Islet of Langerhans (tissue), 1 donor: ENCODE measurements at regions not wholly inside any gene's neighbourhood (a gene's known extent, or its start where the extent isn't known, plus 50 kb on each side); places are given as distances from the start of the nearest gene placed in this dataset.

Experiments
- FAIRE-seq: peaks from one replicate; lab custom pipeline; 2011; peaks lifted over from hg19 to GRCh38; lab: Jason Lieb, UNC

GRCh38 chr18:28581521-28582071, 404.7 kb upstream of the CDH2 start:
- no peak for FAIRE-seq

DNA sequence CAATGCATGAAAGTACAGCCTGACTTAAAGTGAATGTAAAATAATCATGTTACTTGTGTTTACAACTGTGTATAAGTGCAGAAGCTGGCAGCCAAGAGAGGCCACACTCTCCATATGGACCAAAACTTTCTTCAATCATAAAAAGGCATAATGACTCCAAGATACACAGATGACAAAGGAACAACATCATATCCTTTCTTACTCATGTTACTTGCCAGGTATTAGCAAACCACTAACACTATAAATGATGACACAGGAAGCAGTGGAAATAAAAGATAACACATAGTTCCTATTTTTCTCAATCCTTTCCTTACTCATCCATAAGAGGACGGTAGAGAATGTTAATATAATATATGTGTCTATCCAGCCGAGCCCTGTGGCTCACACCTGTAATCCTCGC, 400.0 kb upstream of the CDH2 start:
- FAIRE-seq: no peak

GRCh38 chr18:28575123-28575522, 398.2 kb upstream of the CDH2 start:
- FAIRE-seq: no peak

GRCh38 chr18:28574175-28574574, 397.2 kb upstream of the CDH2 start:
- FAIRE-seq: no peak

DNA sequence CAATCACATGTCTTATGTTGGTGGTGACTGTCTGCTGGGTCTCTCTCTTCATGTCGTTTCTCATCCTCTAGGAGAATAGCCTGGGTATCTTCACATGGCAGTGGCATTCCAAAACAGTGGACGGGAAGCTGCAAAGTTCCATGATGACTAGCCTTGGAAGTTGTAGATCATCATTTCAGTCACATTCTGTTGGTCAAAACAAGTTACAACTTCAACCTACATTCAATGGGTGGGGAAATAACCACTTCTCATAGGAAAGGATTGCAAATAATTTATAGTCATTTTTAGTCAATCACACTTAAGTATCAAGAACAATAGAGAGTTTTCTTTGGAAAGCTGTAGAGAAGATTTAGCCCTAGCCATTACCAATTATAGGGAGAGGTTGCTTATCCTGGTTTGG, 395.0 kb upstream of the CDH2 start:
- FAIRE-seq: no peak

DNA sequence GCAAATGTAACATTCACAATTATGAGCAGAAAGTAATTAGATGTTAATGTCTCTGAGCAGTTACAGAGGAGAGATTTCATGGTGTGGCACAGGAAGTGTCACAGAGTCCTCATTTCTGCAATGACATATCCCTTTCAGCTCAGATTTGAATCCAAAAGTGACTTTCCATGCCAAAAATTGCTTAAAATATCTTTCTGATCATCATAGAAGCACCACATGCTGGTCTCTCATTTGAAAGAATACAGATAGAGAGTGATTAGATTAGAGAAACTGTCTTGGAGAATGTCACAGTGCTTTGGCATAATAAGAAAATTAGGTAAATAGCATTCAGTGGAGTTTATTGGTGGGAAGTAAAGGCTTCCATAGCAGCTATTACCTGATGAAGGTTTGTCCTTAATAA, 383.4 kb upstream of the CDH2 start:
- no peak for FAIRE-seq

- FAIRE-seq: no peak
Observed at GRCh38 chr18:28559511-28559910, 382.6 kb upstream of the CDH2 start.

GRCh38 chr18:28541934-28542333, 365.0 kb upstream of the CDH2 start:
- no peak for FAIRE-seq

DNA sequence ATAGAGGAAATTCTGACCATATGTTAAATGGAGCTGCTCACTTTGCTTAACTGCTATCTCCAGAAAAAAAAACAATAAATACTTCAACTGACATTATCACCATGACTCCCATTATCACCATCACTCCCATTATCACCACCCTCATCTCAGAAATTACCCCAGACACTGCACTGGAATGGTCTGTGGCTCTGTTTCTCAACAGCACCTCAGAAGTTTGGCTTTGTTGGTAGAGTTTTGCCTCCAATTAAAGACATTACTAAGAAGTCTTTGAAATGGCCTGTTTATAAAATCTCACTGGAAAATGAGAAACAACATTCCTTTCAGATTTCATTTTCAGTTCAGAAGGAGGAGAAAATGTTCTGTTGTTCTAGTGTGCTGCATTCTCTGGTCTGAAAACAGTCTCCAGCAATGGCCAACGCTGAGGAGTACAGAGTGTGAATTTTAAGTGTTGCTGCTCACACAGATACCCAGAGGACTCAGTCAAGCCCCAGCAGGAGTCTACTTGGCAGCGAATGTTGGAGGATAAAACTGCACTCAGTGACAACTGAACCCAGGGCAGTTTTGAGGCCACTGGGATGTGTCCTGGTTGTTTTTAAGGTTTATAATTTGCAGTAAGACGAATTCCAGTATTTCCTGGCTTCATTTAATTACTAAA, 364.5 kb upstream of the CDH2 start:
- FAIRE-seq: no peak

DNA sequence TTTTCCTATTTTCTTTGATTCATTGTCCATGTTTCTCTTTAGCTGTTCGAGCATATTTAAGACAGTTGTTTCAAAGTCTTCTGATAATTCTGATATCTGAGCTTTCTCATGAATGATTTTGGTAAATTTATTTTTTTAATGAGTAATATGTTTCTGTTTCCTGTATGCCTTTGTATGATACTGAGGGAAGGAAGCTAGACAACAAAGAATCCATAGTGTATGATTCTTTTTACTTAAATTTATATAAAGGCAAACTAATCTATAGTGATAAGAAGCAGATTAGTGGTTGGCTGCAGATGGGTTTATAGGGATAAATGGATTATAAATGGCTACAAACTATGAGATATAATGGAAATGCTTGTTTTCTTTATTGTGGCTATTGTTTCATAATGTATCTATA, 352.7 kb upstream of the CDH2 start:
- FAIRE-seq: peak; percentile 47

GRCh38 chr18:28526196-28526595, 349.3 kb upstream of the CDH2 start:
- FAIRE-seq: no peak

DNA sequence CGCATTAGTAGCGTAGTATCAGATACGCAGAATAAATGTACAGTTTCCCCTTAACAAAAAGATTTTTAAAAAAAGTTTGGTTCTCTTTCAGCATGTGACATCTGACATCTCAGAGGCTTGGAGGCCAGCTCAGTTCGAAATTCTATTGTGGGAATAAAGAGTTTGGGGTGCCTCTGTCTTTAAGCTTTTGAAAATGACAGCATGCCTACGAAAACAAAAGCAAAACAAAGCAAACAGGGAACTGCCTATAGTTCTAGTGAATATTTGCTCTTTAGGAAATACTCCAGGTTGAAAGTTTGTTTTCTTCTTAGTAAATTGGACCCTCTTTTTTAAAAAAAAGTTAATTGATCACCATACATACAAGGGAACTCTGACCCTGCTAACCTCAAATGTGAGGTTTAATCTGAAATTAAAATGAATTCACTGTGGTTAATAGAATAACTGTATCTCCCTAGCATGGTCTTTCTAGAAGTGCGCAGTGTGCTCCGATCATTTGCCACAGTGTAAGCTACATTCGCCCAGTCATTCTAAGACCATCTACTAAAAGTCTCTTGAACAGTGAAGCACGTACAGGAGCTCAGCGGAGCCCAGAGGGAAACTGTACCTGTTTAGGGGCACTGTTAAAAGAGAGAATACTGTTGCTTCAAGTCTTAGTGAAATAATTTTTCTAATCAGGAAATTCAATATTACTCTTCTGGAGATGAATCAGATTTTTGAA, 347.0 kb upstream of the CDH2 start:
- no peak for FAIRE-seq

DNA sequence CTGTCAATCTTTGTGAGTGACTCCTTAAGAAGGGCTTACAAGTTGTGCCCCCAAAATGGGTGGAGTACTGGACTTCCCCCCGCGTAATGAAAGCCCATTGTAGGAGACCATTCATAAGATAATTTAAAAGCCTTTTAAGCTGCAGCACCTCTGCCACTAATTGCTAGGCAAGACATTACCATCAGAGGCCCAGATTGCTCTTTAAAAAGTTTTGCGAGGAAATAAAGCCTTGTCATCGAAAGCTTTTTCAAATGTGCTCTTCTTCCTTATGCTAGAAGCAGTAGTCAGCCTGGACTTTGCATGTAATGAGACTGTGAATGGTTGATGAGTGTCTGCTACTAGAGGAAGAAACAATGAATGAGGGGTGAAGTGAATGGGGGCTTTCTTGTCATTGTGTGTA, 345.3 kb upstream of the CDH2 start:
- no peak for FAIRE-seq

GRCh38 chr18:28519997-28520396, 343.1 kb upstream of the CDH2 start:
- no peak for FAIRE-seq

DNA sequence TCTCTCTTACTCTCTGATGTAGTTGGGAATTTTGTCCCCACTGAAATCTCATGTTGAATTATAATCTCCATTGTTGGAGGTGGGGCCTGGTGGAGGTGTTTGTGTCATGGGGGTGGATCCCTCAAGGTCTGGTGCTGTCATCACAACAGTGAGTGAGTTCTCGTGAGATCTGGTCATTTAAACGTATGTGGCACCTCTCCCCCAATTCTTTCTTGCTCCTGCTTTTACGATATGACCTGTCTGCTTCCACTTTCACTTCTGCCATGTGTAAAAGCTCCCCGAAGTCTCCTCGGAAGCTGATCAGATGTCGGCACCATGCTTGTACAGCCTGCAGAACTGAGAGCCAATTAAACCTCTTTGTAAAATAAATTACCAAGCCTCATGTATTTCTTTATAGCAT, 337.8 kb upstream of the CDH2 start:
- no peak for FAIRE-seq

DNA sequence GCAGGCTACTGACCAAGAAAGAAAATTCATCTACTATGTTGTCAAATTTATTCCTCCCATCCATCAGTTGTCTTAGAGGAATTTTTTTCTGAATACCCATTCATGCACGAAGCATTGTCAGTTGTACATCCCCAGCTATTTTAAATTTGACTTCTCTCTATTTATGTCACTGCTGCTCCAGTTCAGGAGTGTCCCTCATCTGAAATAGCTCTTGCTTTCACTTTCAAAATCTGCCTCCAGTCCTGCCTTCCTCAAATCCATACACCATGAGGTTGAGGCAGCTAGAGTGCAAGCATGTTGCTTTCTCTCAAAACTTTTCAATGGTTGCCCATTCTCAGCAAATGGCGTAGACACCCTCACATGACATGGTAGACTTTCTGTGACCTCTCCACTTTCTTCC, 335.4 kb upstream of the CDH2 start:
- no peak for FAIRE-seq

DNA sequence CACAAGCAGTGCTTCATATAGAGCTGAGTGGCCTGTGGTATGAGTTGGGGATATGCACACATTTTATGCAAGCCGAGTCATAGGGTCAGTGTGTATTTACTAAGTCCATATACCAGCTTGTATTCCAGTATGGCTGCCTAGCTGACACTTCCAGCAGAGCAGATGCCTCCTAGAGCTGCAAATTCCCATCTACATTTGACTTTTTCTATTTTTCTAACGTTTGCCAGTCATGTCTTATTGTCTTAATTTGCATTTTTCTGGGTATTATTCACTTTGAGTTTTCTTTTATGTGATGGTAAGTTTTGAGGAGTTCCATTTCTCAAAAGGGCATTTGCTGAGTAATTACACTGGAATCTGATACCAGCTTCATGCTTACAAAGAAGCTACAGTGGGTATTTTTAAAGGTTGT, 334.5 kb upstream of the CDH2 start:
- FAIRE-seq: no peak

GRCh38 chr18:28510210-28510609, 333.3 kb upstream of the CDH2 start:
- no peak for FAIRE-seq

DNA sequence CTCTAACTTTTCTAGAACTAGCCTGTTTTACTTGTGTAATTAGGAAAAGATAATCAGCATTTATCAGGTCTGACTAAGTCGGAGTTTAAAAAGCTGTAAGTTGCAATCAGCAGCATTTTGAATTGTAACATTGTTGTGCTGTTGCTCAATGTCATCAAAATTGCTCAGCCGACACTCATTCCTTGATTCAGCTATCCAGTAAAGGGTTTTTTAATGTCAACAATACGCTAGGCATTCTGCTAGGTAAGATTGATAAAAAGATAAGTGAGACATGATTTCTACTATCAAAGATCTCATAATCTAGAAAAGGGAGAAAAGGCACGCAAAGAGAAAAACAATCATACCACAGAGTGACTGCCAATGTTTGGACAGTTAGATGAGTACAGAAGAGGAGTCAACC, 327.1 kb upstream of the CDH2 start:
- FAIRE-seq: no peak

- no peak for FAIRE-seq
Observed at GRCh38 chr18:28494151-28494550, 317.2 kb upstream of the CDH2 start.

DNA sequence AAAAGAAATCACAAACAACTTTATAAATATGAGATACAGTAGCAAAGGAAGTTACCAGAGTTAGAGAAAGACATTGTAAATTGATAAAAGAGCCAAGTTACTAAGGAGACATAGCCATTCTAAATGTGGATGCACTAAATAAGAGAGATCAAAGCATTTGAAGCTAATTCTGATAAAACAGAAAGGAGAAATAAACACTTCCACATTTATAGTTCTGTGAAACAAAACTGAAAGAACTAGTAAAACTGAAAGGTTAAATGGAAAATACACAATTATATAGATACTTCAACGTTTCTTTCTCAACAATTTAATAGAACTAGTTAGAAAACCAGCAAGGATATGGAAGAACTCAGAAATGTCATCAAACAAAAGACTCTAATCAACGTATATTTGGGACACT, 309.0 kb upstream of the CDH2 start:
- no peak for FAIRE-seq

GRCh38 chr18:28485210-28485801, 308.4 kb upstream of the CDH2 start:
- no peak for FAIRE-seq

GRCh38 chr18:28478531-28478930, 301.6 kb upstream of the CDH2 start:
- FAIRE-seq: no peak

GRCh38 chr18:28476302-28476701, 299.4 kb upstream of the CDH2 start:
- no peak for FAIRE-seq
